NCI-H1694 (cell line): ENCODE measurements at regions not wholly inside any gene's neighbourhood (a gene's known extent, or its start where the extent isn't known, plus 50 kb on each side); places are given as distances from the start of the nearest gene placed in this dataset.
"Not testable (repeated sequence)": the region's sequence is repeated elsewhere in the genome, so short reads cannot be mapped to it uniquely, and the experiment has no call there.

Source experiments
- DNase-seq: peaks from one replicate; lab custom pipeline; 2025; lab: John Stamatoyannopoulos, UW

GRCh38 chr2:49318531-49318930 lies 164.2 kb upstream of the FSHR start:
- DNase-seq: no peak

DNA sequence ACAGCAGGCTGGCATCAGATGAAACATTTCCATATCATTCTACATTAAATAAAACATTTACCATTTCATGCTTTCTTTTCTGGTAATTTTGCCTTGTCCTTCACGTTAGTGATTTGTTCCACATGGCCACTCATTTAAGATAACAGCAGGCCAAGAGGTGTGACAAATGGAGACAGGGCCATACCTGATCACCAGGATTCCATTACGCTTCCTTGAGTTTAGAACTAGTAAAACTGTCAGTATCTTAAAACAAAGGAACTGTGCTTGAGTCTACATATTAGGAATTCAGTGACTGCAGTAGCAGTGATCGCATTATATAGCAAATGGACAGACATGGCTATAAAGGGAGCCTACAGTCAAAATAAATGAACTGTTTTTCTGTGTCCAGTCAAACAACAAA lies 155.1 kb upstream of the FSHR start:
- DNase-seq: no peak

GRCh38 chr2:49306925-49307324 lies 152.6 kb upstream of the FSHR start:
- DNase-seq: no peak

DNA sequence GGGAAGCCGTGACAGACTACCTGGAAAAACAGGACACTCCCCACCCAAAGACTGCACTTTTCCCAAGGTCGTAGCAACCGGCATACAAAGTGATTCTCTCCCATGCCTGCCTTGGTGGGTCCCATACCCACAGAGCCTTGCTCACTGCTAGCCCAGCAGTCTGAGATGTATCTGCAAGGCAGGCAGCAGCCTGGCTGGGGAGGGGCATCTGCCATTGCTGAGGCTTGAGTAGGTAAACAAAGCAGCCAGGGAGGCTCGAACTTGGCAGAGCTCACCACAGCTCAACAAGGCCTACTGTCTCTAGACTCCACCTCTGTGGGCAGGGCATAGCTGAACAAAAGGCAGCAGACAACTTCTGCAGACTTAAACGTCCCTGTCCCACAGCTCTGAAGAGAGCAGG lies 144.4 kb upstream of the FSHR start:
- not testable (repeated sequence) for DNase-seq

GRCh38 chr2:49298230-49298629 lies 143.9 kb upstream of the FSHR start:
- DNase-seq: no peak

- DNase-seq: no peak
Measured at GRCh38 chr2:49296107-49296867, 142.0 kb upstream of the FSHR start.

DNA sequence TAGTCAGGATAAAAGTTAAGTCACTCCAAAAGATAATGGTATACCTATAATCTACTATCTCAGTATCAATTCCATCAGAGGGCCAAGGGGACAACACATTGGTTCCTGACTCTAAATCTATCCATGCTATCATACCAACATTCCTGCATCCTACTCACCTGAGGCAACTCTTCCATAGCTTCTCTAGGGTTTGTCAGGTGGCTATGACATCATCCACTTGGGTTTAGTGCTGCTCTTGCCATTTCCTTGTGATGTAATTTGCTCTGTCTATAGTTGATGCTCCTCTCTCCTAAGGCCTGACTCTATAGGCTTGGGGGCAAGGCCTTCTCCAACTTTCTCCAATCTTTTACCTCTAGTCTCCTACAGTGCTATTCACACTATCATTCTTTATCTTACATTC lies 139.9 kb upstream of the FSHR start:
- no peak for DNase-seq

DNA sequence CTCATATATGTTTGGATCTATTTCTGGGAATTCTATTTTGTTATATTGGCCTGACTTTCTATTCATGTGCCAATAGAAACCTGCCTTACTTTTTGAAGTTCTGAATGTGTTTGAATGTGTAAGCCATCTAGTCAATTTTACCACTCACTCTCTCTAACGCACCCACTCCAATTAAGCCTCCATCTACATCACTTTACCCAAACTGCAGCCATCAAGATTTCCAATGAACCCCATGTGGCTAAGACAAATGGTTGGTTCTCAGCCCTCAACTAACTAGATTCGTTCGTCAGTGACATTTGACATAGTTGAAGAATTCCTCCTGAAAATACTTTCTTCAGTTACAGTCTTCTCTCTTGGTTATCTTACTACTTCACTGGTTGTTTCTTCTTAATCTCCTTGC lies 137.3 kb upstream of the FSHR start:
- DNase-seq: no peak

- DNase-seq: no peak
Measured at GRCh38 chr2:49289711-49290110, 135.4 kb upstream of the FSHR start.

DNA sequence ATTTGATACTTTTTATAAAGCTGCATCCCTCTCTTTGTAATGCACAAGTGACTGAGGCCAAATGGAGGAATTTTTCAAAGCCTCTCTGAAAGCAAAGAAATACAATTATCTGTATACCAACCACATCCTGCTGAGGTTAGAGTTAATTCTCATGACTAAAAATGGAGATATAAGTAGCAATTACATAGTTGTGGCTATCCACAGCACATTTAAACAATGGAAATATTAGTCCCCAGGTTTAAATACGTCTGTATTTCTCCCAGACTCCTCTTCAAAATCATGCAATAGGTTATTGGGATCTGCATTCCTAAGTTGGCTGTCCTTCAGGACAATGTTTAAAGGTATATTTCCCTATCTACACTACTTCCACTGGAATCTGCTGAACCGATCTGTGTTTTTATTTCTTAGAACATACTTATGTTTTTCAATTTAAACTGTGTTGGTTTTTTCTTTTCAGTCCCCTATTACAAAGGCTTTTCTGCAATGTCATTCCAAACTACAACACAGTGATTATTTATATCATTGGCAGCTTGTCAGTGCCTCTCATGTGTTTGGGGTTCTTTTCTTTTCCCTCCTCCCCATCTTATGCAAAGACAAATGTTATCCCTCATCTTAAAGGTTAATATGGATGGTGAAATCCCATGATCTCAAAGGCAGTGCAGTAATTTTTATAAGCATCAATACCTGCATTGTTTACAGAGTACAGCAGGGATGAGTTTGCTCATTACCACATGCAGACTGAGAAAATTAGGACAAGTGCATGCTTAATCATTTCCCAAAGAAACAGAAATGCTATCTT lies 134.8 kb upstream of the FSHR start:
- no peak for DNase-seq

GRCh38 chr2:49288113-49288705 lies 133.9 kb upstream of the FSHR start:
- no peak for DNase-seq

GRCh38 chr2:49286726-49287125 lies 132.4 kb upstream of the FSHR start:
- no peak for DNase-seq

GRCh38 chr2:49286045-49286444 lies 131.7 kb upstream of the FSHR start:
- no peak for DNase-seq

DNA sequence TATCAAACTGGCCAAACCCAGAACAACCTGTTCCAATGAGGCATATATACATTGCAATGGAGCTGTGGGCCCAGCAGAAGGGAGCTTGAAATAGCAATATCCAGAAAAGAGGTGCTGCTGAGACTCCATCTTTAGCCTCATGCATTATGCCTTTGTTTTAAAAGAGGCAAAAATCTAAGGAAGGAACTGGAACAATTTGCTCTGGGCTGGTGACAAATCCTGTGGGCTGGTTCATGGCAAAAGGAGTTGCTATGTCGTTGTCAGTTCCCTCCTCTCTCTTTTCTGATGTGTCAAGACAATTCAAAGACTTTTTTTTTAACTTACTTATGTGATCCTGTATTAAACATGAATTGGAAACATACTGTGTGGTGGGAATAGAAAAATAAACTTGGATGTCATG lies 124.2 kb upstream of the FSHR start:
- no peak for DNase-seq

DNA sequence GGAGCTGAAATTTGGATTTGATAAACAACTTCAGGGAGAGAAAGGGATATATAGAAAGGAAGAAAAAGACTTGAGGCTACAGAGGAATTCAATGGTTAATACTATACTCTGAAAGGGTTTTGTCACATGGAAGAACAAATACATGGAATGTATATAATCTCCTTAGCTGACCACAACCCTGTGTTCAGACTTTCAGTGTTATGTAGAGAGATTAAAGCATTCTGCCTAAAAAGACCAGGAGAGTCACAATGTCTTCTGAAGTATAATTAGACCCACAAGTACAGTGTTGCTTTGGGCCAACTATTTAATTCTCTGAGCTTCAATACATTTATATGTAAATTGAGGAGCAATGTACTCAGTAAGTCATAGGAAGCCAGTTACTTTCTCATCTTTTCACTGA lies 123.8 kb upstream of the FSHR start:
- DNase-seq: no peak

- no peak for DNase-seq
Measured at GRCh38 chr2:49271060-49271606, 116.8 kb upstream of the FSHR start.

GRCh38 chr2:49270091-49270490 lies 115.8 kb upstream of the FSHR start:
- DNase-seq: no peak

GRCh38 chr2:49265471-49265870 lies 111.2 kb upstream of the FSHR start:
- DNase-seq: no peak

DNA sequence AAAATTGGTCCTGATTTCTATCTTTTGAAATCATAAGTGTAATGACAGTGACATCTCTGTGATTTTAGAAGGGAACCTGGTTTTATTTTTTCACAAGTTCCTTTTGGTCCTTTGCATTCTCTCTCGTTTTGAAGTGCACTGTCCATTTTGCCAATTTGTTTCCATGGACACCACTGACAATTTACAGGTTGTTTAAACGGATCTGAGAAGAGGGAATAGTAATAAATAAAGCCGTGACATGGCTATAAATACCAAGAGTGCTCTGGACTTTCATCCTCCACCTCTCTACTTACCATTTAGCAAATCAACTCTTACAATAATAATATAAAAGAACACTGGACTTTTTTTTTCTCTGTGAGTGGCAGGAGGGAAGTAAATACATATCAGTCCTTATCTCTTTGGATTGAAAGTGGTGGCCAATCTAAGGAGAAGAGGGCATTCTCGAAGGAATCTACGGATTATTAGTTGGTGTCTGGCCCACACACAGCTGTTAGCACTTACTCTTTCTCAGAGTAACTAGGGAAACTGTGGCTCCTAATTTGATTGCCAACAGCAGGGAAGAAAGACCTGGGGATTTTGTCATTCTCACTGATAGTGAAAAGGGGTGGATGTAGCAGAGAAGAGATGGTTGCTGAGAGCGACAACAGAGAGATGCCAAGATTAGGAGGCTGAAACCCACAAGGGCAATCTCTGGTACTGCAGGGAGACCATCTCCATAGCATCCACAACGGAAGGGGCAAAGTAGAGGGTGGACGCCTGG lies 108.7 kb upstream of the FSHR start:
- DNase-seq: no peak

DNA sequence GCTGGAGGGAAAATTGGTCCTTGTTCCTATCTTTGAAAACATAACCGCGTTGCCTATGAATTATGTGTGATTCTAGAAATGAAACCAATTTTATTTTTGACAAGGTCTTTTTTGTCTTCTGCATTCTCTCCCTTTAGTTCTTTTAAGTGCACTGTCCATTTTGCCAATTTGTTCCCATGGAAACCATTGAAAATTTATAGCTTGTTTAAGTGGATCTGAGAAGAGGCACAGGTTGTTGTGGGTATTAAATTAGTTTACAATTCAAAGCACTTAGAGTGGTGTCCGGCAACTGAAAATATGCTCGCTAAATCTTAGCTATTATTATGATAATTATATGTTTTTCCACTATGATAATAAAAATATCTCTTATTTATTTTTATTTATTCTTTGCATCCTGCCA lies 107.5 kb upstream of the FSHR start:
- DNase-seq: no peak

DNA sequence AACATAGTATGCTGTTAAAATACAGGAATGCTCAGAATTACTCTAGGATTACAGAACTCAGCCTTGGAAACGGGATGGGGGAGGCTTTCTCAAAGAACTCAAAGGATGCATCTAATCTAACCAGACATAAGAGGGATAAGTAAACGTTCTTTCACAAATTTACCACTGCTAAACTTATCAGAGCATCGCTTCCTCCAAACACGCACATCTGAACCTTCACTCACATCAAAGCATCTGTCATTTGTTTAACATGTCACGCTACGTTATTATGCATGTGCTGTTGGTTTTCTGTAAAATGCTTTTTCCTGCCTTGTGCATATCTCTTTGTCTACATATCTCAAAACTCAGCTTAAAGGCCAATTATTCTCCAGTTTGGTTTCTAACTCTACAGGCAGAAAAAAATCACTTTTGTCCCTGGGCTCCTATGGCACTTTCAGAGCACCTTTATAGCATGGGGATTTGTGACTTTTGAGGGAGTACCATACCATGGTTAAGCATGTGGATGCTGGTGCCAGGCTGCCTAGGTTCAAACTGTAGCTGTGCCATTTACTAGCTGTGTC lies 106.7 kb upstream of the FSHR start:
- no peak for DNase-seq

GRCh38 chr2:49259926-49260325 lies 105.6 kb upstream of the FSHR start:
- no peak for DNase-seq
